MCF 10A (cell line): ENCODE measurements at regions not wholly inside any gene's neighbourhood (a gene's known extent, or its start where the extent isn't known, plus 50 kb on each side); places are given as distances from the start of the nearest gene placed in this dataset.
A peak's percentile ranks its signal among the peaks of the same experiment; 100 is the strongest.

ENCODE experiments used
- BruUV-seq: library from RNA; stranded (reverse); fragments of 400-500 nt; replicated peaks from 2 replicates; lab custom pipeline; 2021; lab: Mats Ljungman, UMichigan
- CTCF ChIA-PET: fragments of 300-600 bp; sonication (Branson Sonifier 250); formaldehyde crosslinking; extraction: SDS; loops from one replicate; lab custom pipeline; 2021; ENCODE audit warnings: antibody characterized with exemption, inconsistent platforms; lab: Yijun Ruan, JAX
- POLR2A ChIA-PET: fragments of 300-600, 350-650 bp; sonication (Branson Sonifier 250); formaldehyde crosslinking; extraction: SDS; loops from one replicate; lab custom pipeline; 2020; ENCODE audit warnings: antibody characterized with exemption, inconsistent platforms; lab: Yijun Ruan, JAX
- DNase-seq: peaks from one replicate; pipeline ENCODE4 v3.0.0-alpha.2; 2018; ENCODE audit not compliant: unreplicated experiment
- H3K27ac Mint-ChIP-seq: one replicate; pipeline ENCODE4 v1.8.0; 2022; ENCODE audit warnings: mild to moderate bottlenecking, low read depth, mixed read lengths; ENCODE audit not compliant: unreplicated experiment
- H3K27me3 Mint-ChIP-seq: one replicate; pipeline ENCODE4 v1.8.0; 2022; ENCODE audit warnings: mixed read lengths; ENCODE audit not compliant: insufficient read depth, unreplicated experiment
- H3K36me3 Mint-ChIP-seq: one replicate; pipeline ENCODE4 v1.8.0; 2022; ENCODE audit warnings: mild to moderate bottlenecking, moderate library complexity, mixed read lengths; ENCODE audit not compliant: insufficient read depth, unreplicated experiment
- H3K4me1 Mint-ChIP-seq: one replicate; pipeline ENCODE4 v1.8.0; 2022; ENCODE audit warnings: mixed read lengths; ENCODE audit not compliant: insufficient read depth, unreplicated experiment
- H3K4me3 Mint-ChIP-seq: one replicate; pipeline ENCODE4 v1.8.0; 2022; ENCODE audit warnings: mild to moderate bottlenecking, moderate library complexity, mixed read lengths; ENCODE audit not compliant: unreplicated experiment
- H3K9me3 Mint-ChIP-seq: one replicate; pipeline ENCODE4 v1.8.0; 2022; ENCODE audit warnings: mixed read lengths; ENCODE audit not compliant: unreplicated experiment
- CTCF ChIP-seq: fragments of 200-600 bp; IDR thresholded peaks from one replicate; pipeline ENCODE4 v1.8.0; 2022; ENCODE audit warnings: antibody characterized with exemption, mild to moderate bottlenecking; ENCODE audit not compliant: unreplicated experiment
- intact Hi-C: fragments of 100-400 bp; cut with micrococcal nuclease; formaldehyde crosslinking; loops from 2 replicates; pipeline ENCODE4 v1.14.1; 2022

GRCh38 chr4:52373650-52374049, 285.5 kb downstream of the USP46 start:
- POLR2A ChIA-PET = no interaction called here
- no peak overlapping the region for H3K4me3 Mint-ChIP-seq
- intact Hi-C loops = no loop called here

GRCh38 chr4:52374877-52375276, 284.2 kb downstream of the USP46 start:
- H3K27ac Mint-ChIP-seq = no peak overlapping the region
- no peak overlapping the region for H3K4me3 Mint-ChIP-seq
- no TSS peak for BruUV-seq
- no peaks in the 10 kb centered on the region for H3K9me3 Mint-ChIP-seq
- DNase-seq = no peak
- intact Hi-C loops = loop anchor here (5.0 kb wide), 2 partner anchors 822 to 1527 kb away; no protein-coding TSS in a partner anchor
- no peaks in the 10 kb centered on the region for H3K36me3 Mint-ChIP-seq
- peaks cover 20% of the 10 kb centered on the region for H3K27me3 Mint-ChIP-seq
- TF ChIP-seq CTCF = no peak
- CTCF ChIA-PET = interaction anchor here (0.6 to 5.6 kb wide), 12 partner anchors 8 to 1553 kb away, joined by 3 to 85 read pairs (median 4); no protein-coding TSS in a partner anchor
- H3K4me1 Mint-ChIP-seq = peaks cover 5% of the 10 kb centered on the region
- POLR2A ChIA-PET = interaction anchor here (0.6 kb wide), 2 partner anchors 11 to 595 kb away, joined by 3 read pairs; no protein-coding TSS in a partner anchor

More at GRCh38 chr4:52373650-52374049, 285.5 kb downstream of the USP46 start:
- BruUV-seq = no TSS peak
- Mint-ChIP-seq H3K9me3 (no peaks in the 10 kb centered on the region), H3K27ac (no peak overlapping the region), H3K4me1 (peaks cover 5% of the 10 kb centered on the region), H3K36me3 (no peaks in the 10 kb centered on the region), H3K27me3 (peaks cover 8% of the 10 kb centered on the region)
- no peak for TF ChIP-seq CTCF
- CTCF ChIA-PET = interaction anchor here (0.6 to 5.6 kb wide), 5 partner anchors 14 to 1860 kb away, joined by 3 to 85 read pairs (median 3); no protein-coding TSS in a partner anchor
- no peak for DNase-seq

GRCh38 chr4:52376132-52376704, 282.9 kb downstream of the USP46 start:
- Mint-ChIP-seq H3K27me3 (peaks cover 33% of the 10 kb centered on the region), H3K4me3 (no peak overlapping the region), H3K4me1 (peaks cover 5% of the 10 kb centered on the region), H3K9me3 (no peaks in the 10 kb centered on the region), H3K27ac (no peak overlapping the region), H3K36me3 (no peaks in the 10 kb centered on the region)
- DNase-seq = peak; percentile 70
- peak; percentile 57 for TF ChIP-seq CTCF
- BruUV-seq = no TSS peak
- ChIA-PET CTCF (interaction anchor here (0.5 to 5.6 kb wide), 33 partner anchors 9 to 1959 kb away, joined by 3 to 85 read pairs (median 3); no protein-coding TSS in a partner anchor), POLR2A (interaction anchor here (1.0 kb wide), 2 partner anchors 337 to 340 kb away, joined by 3 to 6 read pairs; no protein-coding TSS in a partner anchor)
- intact Hi-C loops = loop anchor here (1.0 to 5.0 kb wide), 6 partner anchors 141 to 1858 kb away; no protein-coding TSS in a partner anchor

GRCh38 chr4:52377563-52377962, 281.5 kb downstream of the USP46 start:
- TF ChIP-seq CTCF = no peak
- no TSS peak for BruUV-seq
- intact Hi-C loops = loop anchor here (2.0 to 5.0 kb wide), 4 partner anchors 143 to 1525 kb away; no protein-coding TSS in a partner anchor
- DNase-seq = no peak
- Mint-ChIP-seq H3K4me1 (peaks cover 5% of the 10 kb centered on the region), H3K36me3 (no peaks in the 10 kb centered on the region), H3K4me3 (no peak overlapping the region), H3K27ac (no peak overlapping the region), H3K9me3 (no peaks in the 10 kb centered on the region), H3K27me3 (peaks cover 45% of the 10 kb centered on the region)
- ChIA-PET CTCF (interaction anchor here (0.7 to 5.6 kb wide), 6 partner anchors 10 to 605 kb away, joined by 3 to 85 read pairs (median 4); no protein-coding TSS in a partner anchor), POLR2A (no interaction called here)
